Ovary (tissue), 7 donors: ENCODE measurements at regions not wholly inside any gene's neighbourhood (a gene's known extent, or its start where the extent isn't known, plus 50 kb on each side); places are given as distances from the start of the nearest gene placed in this dataset.
A peak's percentile ranks its signal among the peaks of the same experiment; 100 is the strongest.

Experiments
- DNase-seq, 5 donors: peaks; one replicate each; pipeline ENCODE4 v3.0.0-alpha.2; 2019 to 2020
- H3K27ac ChIP-seq, 2 donors: fragments of 200-600 bp; one replicate each; pipeline versions ENCODE4 v1.5.1 to v1.8.0; 2019 to 2022
- H3K27me3 ChIP-seq: fragments of 200-600 bp; one replicate; pipeline ENCODE4 v1.8.0; 2022
- H3K36me3 ChIP-seq: fragments of 200-600 bp; sonication (generic); one replicate; pipeline ENCODE4 v1.5.1; 2019
- H3K4me1 ChIP-seq: one replicate; pipeline ENCODE4 v1.8.1; 2013; ENCODE audit warnings: mild to moderate bottlenecking, moderate library complexity; ENCODE audit not compliant: insufficient read depth
- H3K4me3 ChIP-seq: fragments of 200-600 bp; sonication (generic); one replicate; pipeline ENCODE4 v1.5.1; 2017
- H3K9me3 ChIP-seq, 2 donors: fragments of 200-600 bp in 1 of 2; sonication (generic) in 1 of 2; one replicate each; pipeline versions ENCODE4 v1.5.1 to v1.8.1; 2013 to 2019; ENCODE audit warnings: mild to moderate bottlenecking in 1 of 2, moderate library complexity in 1 of 2
- CTCF ChIP-seq, 3 donors: fragments of 450-650 bp in 2 of 3; fragments of 200-600 bp in 1 of 3; IDR thresholded peaks; one replicate each; pipeline versions ENCODE4 v1.5.1 to v1.8.0; 2016 to 2022; ENCODE audit warnings: antibody characterized with exemption in 3 of 3, mild to moderate bottlenecking in 1 of 3
- EP300 ChIP-seq: sonication (generic); formaldehyde crosslinking; IDR thresholded peaks from one replicate; pipeline ENCODE4 v1.6.1; 2017; ENCODE audit warnings: antibody characterized with exemption
- POLR2A ChIP-seq: fragments of 450-650 bp; IDR thresholded peaks from one replicate; pipeline ENCODE4 v1.6.1; 2017; ENCODE audit warnings: antibody characterized with exemption, mild to moderate bottlenecking, moderate library complexity
- WGBS, 3 donors: extraction: QIAGEN DNeasy Blood & Tissue Kit in 1 of 3; methylation state at CpG; one replicate each; pipeline versions ENCODE4 v1.1.5 to v1.1.7; 2013 to 2017; 5-methylcytosine and 5-hydroxymethylcytosine counted together
- intact Hi-C, 4 donors: fragments of 100-400 bp; cut with DNase I; formaldehyde crosslinking; loops; one replicate each; pipeline versions ENCODE4 v1.11.0 to v1.15.1; 2022 to 2023
- donor health status: DM: no; HTN: no; CAD: no; lungs with moderate emphysema.
- donor health status: DM: no; HTN: no; CAD: no.
- donor health status: Bipolar disorder and iron deficiency.
- donor health status: DM: no; HTN: no; CAD: no.
- donor health status: DM: yes; HTN: yes; CAD: no.

GRCh38 chr5:124660229-124661093 is 86.0 kb downstream of the ZNF608 start:
- H3K27me3 ChIP-seq: no peaks in the 10 kb centered on the region
- peaks cover 18% of the 10 kb centered on the region for H3K4me1 ChIP-seq
- H3K9me3 ChIP-seq: no peaks in the 10 kb centered on the region
- intact Hi-C loops: no loop called here
- no peak overlapping the region for H3K4me3 ChIP-seq
- H3K36me3 ChIP-seq: no peaks in the 10 kb centered on the region
- peak in 1 of 5 donors; percentile 79 for DNase-seq
- no peak for TF ChIP-seq EP300
- TF ChIP-seq POLR2A: no peak
- no peak for TF ChIP-seq CTCF (IDR thresholded peaks at IDR 0.05)
- 92 to 95% (median 94%) methylated on average over 6 of the region's 6 CpGs for WGBS, 3 donors
- H3K27ac ChIP-seq: no peak overlapping the region

GRCh38 chr5:124659798-124660197 is 86.6 kb downstream of the ZNF608 start:
- Histone ChIP-seq H3K27ac (no peak overlapping the region), H3K27me3 (no peaks in the 10 kb centered on the region), H3K4me3 (no peak overlapping the region), H3K9me3 (no peaks in the 10 kb centered on the region), H3K4me1 (peaks cover 18% of the 10 kb centered on the region), H3K36me3 (no peaks in the 10 kb centered on the region)
- TF ChIP-seq POLR2A: no peak
- TF ChIP-seq CTCF (IDR thresholded peaks at IDR 0.05): no peak
- TF ChIP-seq EP300: no peak
- intact Hi-C loops: loop anchor here in 2 of 4 donors (5.0 to 10.0 kb wide), 2 partner anchors 83 to 85 kb away; partner anchors contain the start of gene ZNF608 (in 1 of the 2)
- DNase-seq: no peak
- 57 to 63% (median 57%) methylated on average over 4 of the region's 4 CpGs for WGBS, 3 donors

- 81 to 86% (median 83%) methylated on average over 6 of the region's 6 CpGs for WGBS, 3 donors
- Histone ChIP-seq H3K4me3 (no peak overlapping the region), H3K4me1 (peaks cover 18% of the 10 kb centered on the region), H3K27ac (no peak overlapping the region), H3K9me3 (no peaks in the 10 kb centered on the region), H3K27me3 (no peaks in the 10 kb centered on the region), H3K36me3 (no peaks in the 10 kb centered on the region)
- intact Hi-C loops: loop anchor here in 2 of 4 donors (5.0 to 10.0 kb wide), 2 partner anchors 83 to 86 kb away; partner anchors contain the start of gene ZNF608 (in 1 of the 2)
- TF ChIP-seq POLR2A: no peak
- TF ChIP-seq CTCF (IDR thresholded peaks at IDR 0.05): no peak
- TF ChIP-seq EP300: no peak
- DNase-seq: no peak
Observed at GRCh38 chr5:124658867-124659557, 87.4 kb downstream of the ZNF608 start.

GRCh38 chr5:124655921-124656511 is 90.4 kb downstream of the ZNF608 start:
- peak overlapping the region in 1 of 2 donors; percentile 47 for H3K27ac ChIP-seq

More at GRCh38 chr5:124655921-124656511, 90.4 kb downstream of the ZNF608 start:
- WGBS, 3 donors: 13 to 36% (median 17%) methylated on average over 5 of the region's 5 CpGs
- H3K4me3 ChIP-seq: no peak overlapping the region
- peaks cover 10% of the 10 kb centered on the region for H3K4me1 ChIP-seq
- no peaks in the 10 kb centered on the region for H3K36me3 ChIP-seq
- TF ChIP-seq POLR2A (no peak), EP300 (no peak), CTCF (IDR thresholded peaks at IDR 0.05) (no peak)
- no peaks in the 10 kb centered on the region for H3K9me3 ChIP-seq
- no peaks in the 10 kb centered on the region for H3K27me3 ChIP-seq
- no peak for DNase-seq
- intact Hi-C loops: loop anchor here in 2 of 4 donors (5.0 to 10.0 kb wide), 2 partner anchors 86 to 89 kb away; partner anchors contain the start of gene ZNF608 (in 1 of the 2)
